GM19468 (cell line): ENCODE measurements at regions not wholly inside any gene's neighbourhood (a gene's known extent, or its start where the extent isn't known, plus 50 kb on each side); places are given as distances from the start of the nearest gene placed in this dataset.

Experiments
- ATAC-seq: cut with Tn5 transposase; IDR thresholded peaks from one replicate; pipeline ENCODE4 v1.9.1; 2021; ENCODE audit warnings: mild to moderate bottlenecking, moderate library complexity, moderate number of reproducible peaks; ENCODE audit not compliant: unreplicated experiment; ENCODE audit errors: extremely low read depth

DNA sequence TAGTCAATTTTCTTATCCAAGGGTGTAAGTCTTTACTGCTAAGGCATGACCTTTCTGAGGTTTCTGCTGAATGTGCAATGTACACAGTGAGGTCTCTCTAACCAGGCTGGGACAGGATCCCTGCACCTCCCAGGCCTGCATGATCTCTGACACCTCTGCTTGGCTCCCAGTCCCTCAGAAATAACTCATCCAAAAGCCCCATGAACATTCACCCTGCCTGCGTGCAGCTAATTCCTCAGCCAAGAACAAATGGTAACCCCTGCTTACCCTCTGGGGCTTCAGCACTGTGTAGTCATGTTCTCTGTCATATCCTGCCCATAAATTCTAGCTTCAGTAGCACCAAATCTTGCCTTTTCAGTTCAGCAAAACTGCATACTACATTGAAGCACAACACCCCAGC lies 1146.3 kb upstream of the MIR17HG start:
- no peak for ATAC-seq

- no peak for ATAC-seq
Observed at GRCh38 chr13:90201676-90202460, 1145.6 kb upstream of the MIR17HG start.

DNA sequence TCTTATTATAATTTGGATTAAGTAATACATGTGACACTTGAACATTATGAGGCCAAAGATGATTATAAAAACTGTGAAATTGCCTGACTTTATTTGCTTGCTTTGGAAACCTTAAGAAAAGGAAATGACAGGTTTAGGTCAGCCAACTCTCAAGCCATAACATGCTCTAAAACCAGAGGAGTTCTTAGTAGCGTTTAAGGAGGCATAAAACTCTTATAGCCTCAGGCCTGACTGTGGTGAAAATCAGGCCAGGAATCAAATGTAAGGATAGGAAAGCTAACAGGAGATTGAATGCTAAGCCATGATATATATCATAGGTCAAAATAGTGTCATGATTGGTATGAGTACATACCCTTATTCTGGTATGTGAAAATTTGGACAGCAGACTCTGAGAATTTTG lies 1142.4 kb upstream of the MIR17HG start:
- ATAC-seq: no peak

DNA sequence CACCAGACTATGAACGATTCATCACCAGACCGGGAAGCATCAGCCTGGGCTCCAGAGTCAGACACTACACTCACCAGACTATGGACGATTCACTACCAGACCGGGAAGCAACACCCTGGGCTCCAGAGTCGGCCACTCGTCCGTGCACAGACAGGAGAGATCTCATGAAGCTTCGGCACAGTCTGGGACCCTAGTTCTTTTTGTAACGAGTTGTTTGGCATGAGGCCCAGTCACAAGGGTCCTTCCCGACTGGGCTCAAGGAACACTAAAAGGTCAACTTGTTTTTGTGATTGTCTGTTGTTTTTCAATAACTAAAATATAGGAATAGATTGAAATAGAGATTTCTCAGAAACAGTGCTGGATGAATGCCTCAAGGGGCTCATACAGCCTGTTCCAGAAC lies 1141.6 kb upstream of the MIR17HG start:
- no peak for ATAC-seq

- ATAC-seq: no peak
Observed at GRCh38 chr13:90217275-90217674, 1130.2 kb upstream of the MIR17HG start.

DNA sequence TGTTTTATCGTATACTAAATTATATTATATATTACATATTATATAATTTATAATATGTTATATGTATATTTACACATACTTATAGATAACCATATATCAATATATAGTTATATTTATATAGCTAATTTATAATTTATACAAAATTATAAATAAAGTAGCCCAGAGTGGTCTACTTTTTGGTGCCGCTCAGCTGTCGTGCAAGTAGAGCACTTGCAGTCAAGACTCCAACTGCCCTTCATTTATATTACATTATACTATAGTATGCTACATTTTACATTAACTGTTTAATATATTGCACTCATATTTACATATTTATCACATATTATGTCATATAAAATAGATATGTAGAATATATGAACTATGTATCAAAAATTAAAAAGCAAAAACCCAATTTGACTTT lies 1124.7 kb upstream of the MIR17HG start:
- no peak for ATAC-seq

DNA sequence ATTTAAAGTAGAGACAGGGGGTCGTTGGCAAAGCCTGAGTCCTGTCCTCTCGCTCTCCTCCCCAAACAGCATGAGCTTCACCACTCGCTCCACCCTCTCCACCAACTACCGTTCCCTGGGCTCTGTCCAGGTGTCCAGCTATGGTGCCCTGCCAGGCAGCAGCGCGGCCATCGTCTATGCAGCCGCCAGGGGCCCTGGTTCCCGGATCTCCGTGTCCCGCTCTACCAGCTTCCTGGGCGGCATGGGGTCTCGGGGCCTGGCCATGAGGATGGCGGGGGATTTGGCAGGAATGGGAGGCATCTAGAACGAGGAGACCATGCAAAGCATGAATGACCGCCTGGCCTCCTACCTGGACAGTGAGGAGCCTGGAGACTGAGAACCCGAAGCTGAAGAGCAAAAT lies 1117.2 kb upstream of the MIR17HG start:
- no peak for ATAC-seq

DNA sequence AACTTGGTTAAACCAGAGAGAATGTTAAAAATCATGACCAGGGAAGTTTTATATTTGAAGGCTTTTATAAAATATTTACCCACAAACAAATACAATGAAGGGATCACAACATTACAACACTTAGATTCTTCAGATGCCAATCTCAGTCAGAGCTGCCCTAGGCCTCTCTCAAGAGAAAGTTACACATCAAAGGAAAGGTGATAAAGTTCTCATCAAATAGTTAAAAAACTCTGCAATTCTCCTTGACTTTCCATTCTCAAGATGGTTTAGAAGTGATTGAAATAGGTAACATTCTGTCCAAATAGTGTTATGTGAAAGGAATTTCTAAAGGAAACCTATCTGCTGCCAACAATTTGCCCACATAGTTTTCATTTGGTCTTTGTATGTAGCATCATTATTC lies 1115.2 kb upstream of the MIR17HG start:
- ATAC-seq: no peak

DNA sequence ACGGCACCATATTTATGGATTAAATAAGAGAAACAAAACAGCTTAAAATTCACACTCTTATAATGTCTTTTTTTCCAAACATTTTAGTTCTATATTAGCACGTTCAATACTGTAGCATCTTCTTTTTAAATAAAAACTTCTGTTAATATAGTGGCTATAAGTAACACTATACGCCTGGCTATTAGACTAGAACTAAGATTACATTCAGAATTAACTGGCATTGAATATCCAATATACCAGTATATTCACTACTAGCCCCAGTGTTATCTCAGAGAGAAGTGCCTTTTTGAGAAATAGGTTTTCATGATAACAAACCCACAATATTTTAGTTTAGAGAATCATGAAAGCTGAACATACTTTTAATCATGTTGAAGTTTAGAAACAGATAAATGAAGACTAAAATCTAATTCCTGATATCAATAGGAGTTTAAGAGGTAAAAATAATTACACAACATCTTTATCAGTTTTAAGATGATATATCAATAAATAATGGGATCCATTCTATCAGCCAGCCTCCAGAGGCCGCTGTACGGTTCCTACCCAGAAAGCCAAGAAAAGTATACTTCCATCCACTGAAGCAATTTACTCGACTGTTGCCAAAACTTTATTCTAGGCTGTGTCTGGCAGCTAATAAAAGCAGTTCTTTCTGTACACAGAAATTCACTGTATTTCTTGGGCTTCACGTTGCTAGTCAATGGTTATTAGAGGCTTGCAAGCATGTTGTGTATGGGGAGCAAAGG lies 1113.4 kb upstream of the MIR17HG start:
- ATAC-seq: no peak

DNA sequence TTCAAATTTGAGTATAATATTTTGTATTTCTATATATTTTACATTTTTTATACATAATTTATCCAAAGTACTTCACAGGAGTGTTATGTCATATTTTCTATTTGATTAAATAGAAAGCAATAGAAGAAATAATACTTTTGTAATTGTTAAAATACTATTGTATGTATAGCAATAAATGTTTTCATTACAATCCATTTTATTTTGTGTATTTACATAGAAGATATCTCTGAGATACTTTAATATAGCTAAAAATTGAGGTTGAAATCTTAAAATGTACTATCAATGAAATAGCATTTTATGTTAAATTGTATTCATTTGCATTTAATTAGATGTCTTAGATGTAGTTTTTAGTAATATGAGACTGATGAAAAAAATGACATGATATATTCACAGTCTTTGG lies 1109.6 kb upstream of the MIR17HG start:
- ATAC-seq: no peak

DNA sequence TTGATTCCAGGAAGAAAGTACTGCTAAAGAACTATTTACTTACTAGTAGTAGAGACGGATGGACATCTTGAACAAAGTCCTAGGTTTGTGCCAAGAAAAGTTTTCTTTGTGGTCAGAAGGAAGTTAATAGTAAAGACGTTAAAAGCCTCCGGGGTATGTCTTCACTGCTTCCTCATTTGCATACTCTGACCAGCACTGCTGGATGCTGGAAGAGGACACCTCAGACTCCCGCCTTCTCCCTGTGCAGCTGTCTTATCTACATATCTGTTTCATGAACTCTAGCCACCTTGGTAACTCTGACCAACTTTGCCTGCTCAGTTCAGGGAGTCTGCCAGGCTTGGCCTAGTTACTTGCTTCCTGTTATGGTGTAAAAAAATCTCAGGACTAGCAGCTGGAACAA lies 1109.1 kb upstream of the MIR17HG start:
- ATAC-seq: no peak

GRCh38 chr13:90239130-90239529 lies 1108.4 kb upstream of the MIR17HG start:
- ATAC-seq: no peak

GRCh38 chr13:90246005-90246404 lies 1101.5 kb upstream of the MIR17HG start:
- ATAC-seq: no peak

DNA sequence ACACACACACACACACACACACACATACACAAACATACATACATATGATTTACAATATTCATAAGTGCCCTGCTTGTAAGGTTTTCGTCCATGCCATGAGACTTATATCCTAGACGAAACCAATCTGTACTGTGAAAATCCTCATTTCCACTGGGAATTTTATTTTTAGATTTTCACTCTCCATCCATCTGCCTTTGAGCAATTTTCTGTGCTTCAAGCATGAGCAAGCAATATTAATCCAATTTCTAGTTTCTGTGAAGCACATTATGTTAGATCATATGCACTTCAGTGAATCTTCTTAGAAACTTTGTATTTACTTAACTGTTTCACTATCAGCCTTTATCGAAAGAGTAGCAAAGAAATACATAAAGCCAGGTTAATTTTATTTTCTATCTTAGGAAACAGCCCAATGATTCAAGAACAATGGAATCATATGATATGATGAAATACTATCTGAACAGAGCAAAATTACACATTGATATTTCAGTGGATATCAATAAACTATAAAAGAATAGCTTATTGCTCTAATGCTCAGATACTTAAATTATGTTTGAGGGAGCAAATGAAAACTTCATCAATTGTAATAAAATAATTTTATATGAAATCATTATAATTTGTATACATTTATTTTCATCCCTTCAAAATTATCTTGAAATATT lies 1100.7 kb upstream of the MIR17HG start:
- no peak for ATAC-seq

- ATAC-seq: no peak
Observed at GRCh38 chr13:90253806-90254205, 1093.7 kb upstream of the MIR17HG start.

GRCh38 chr13:90254437-90254836 lies 1093.0 kb upstream of the MIR17HG start:
- ATAC-seq: no peak

- no peak for ATAC-seq
Observed at GRCh38 chr13:90256746-90257145, 1090.7 kb upstream of the MIR17HG start.

GRCh38 chr13:90258129-90258528 lies 1089.4 kb upstream of the MIR17HG start:
- ATAC-seq: no peak

DNA sequence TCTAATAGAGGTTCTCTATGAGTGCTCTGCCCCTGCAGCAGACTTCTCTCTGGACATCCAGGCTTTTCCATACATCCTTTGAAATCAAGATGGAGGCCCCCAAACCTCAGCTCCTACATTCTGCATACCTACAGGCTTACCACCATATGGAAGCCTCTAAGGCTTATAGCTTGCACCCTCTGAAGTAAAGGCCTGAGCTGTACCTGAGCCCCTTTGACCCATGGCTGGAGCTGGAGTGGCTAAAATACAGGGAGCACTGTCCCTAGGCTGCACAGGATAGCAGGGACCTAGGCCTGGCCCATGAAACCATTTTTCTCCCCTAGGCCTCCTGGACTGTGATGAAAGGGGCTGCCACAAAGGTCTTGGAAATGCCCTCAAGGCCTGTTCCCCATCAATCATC lies 1086.1 kb upstream of the MIR17HG start:
- ATAC-seq: no peak

DNA sequence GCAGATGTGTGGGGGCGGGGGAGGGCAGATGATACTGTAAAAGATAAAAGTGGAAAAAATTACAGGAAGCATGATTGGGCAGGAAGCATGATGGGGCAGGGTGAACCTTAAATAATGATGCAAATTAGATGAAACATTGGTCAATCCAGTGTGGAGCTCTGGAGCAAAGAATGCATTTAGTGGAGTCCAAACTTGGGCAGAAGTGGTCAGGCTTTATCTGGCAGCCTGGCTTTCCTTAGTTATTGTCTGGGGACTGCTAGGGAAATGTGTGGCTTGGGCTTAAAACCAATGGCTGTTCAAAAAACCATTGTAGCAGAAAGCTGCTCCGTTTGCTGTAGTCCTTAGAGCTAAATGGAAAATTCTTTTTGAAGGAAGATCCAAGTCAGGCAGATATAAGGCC lies 1077.3 kb upstream of the MIR17HG start:
- ATAC-seq: no peak

DNA sequence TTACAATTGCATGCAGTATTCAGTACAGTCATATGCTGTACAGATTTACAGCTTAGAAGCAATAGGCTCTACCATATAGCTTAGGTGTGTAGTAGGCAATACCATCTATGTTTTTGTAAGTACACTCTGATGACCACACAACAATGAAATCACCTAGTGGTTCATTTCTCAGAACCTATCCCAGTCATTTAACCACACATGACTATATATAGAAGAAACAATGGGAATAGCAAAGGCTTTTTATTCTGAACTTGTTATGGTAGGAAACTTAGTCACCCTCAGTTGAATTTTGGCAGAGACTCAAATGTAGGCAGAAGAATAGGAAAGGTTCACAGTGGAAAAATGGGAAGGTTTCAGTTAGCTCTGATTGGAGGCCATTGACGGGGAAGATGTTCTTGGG lies 1075.1 kb upstream of the MIR17HG start:
- ATAC-seq: no peak
